22Rv1 (cell line): ENCODE measurements at regions not wholly inside any gene's neighbourhood (a gene's known extent, or its start where the extent isn't known, plus 50 kb on each side); places are given as distances from the start of the nearest gene placed in this dataset.
A peak's percentile ranks its signal among the peaks of the same experiment; 100 is the strongest.

Experiments used
- H3K27ac ChIP-seq: fragments of 450-650 bp; 2 replicates; pipeline ENCODE4 v1.5.1; 2017
- CTCF ChIP-seq: fragments of 450-650 bp; IDR thresholded peaks from 2 replicates; pipeline ENCODE4 v1.5.1; 2017; ENCODE audit warnings: mild to moderate bottlenecking
- ZFX ChIP-seq: fragments of 450-650 bp; IDR thresholded peaks from 2 replicates; pipeline ENCODE4 v1.6.1; 2017; ENCODE audit warnings: antibody characterized with exemption, borderline replicate concordance

- TF ChIP-seq ZFX (no peak), CTCF (no peak)
- H3K27ac ChIP-seq, result no peak overlapping the region
These were observed 81.3 kb upstream of the ABI3BP start for GRCh38 chr3:101074518-101074917.

- TF ChIP-seq ZFX, result no peak
- TF ChIP-seq CTCF, result no peak
- no peak overlapping the region for H3K27ac ChIP-seq
These were observed 79.1 kb upstream of the ABI3BP start for GRCh38 chr3:101072300-101072699.

GRCh38 chr3:101070799-101071121 is 77.5 kb upstream of the ABI3BP start:
- H3K27ac ChIP-seq, result no peak overlapping the region
- no peak for TF ChIP-seq CTCF
- no peak for TF ChIP-seq ZFX

GRCh38 chr3:101069901-101070798 is 76.9 kb upstream of the ABI3BP start:
- H3K27ac ChIP-seq, result no peak overlapping the region
- TF ChIP-seq ZFX (no peak), CTCF (peak; percentile 93)

GRCh38 chr3:101068876-101069606 is 75.8 kb upstream of the ABI3BP start:
- no peak overlapping the region for H3K27ac ChIP-seq
- no peak for TF ChIP-seq CTCF
- no peak for TF ChIP-seq ZFX

GRCh38 chr3:101066711-101067129 is 73.5 kb upstream of the ABI3BP start:
- TF ChIP-seq CTCF, result no peak
- H3K27ac ChIP-seq, result no peak overlapping the region

GRCh38 chr3:101065962-101066361 is 72.7 kb upstream of the ABI3BP start:
- TF ChIP-seq ZFX (no peak), CTCF (no peak)
- no peak overlapping the region for H3K27ac ChIP-seq
